ENCODE measurements at regions not wholly inside any gene's neighbourhood (a gene's known extent, or its start where the extent isn't known, plus 50 kb on each side); places are given as distances from the start of the nearest gene placed in this dataset.

GRCh38 chr4:26150948-26151347, 169.9 kb upstream of the RBPJ start:
- TF ChIP-seq CTCF (conservative IDR thresholded peaks at IDR 0.05), result no peak
- no peak for TF ChIP-seq EZH2 (IDR thresholded peaks at IDR 0.05; ENCODE audit: low read depth)

Measured in PC-9 (cell line).